ENCODE measurements at regions not wholly inside any gene's neighbourhood (a gene's known extent, or its start where the extent isn't known, plus 50 kb on each side); places are given as distances from the start of the nearest gene placed in this dataset.

- no peaks in the 10 kb centered on the region for H4K20me1 ChIP-seq (ENCODE audit: insufficient read depth, low read length)
- intact Hi-C loops (cut with micrococcal nuclease) = no loop called here
- no peak overlapping the region for H3K4me3 Mint-ChIP-seq
Measured at GRCh38 chr2:136305517-136306192, 187.7 kb upstream of the CXCR4 start.

GRCh38 chr2:136301006-136301405 is 183.1 kb upstream of the CXCR4 start:
- intact Hi-C loops (cut with micrococcal nuclease) = no loop called here
- H3K9me3 Mint-ChIP-seq = no peaks in the 10 kb centered on the region
- Histone ChIP-seq H4K20me1 (ENCODE audit: insufficient read depth, low read length) (no peaks in the 10 kb centered on the region), H3K9ac (ENCODE audit: insufficient read depth, low read length, poor library complexity, severe bottlenecking) (no peak overlapping the region), H3K9me3 (replicated peaks in 1 of 2; ENCODE audit: control insufficient read depth in 1 of 2, insufficient read depth in 1 of 2, low read length in 2 of 2) (no peaks in the 10 kb centered on the region), H3K4me2 (replicated peaks; ENCODE audit: extremely low read depth, low read length, poor library complexity, severe bottlenecking) (no peak overlapping the region), H3K79me2 (ENCODE audit: insufficient read depth, low read length) (no peaks in the 10 kb centered on the region), H3K4me3 (replicated peaks in 1 of 3; ENCODE audit: low read depth in 2 of 3, low read length in 3 of 3) (no peak overlapping the region), H2AFZ (ENCODE audit: insufficient read depth, low read depth, low read length, poor library complexity, severe bottlenecking) (no peak overlapping the region), H3K4me1 (ENCODE audit: control insufficient read depth in 1 of 2, insufficient read depth in 2 of 2, low read length in 2 of 2) (peaks cover 0 to 3% of the 10 kb centered on the region in 2 donors), H3K36me3 (replicated peaks in 1 of 2; ENCODE audit: control insufficient read depth in 1 of 2, insufficient read depth in 2 of 2, low read length in 2 of 2) (no peaks in the 10 kb centered on the region), H3K27ac (ENCODE audit: low read depth in 1 of 2, low read length in 2 of 2) (no peak overlapping the region), H3K27me3 (ENCODE audit: control insufficient read depth in 2 of 2, insufficient read depth in 2 of 2, low read length in 2 of 2) (no peaks in the 10 kb centered on the region)
- H3K36me3 Mint-ChIP-seq = no peaks in the 10 kb centered on the region
- DNase-seq = no peak
- WGBS (ENCODE audit: insufficient coverage) = 99% methylated on average over 8 of the region's 10 CpGs
- no peak overlapping the region for H3K27ac Mint-ChIP-seq
- peaks cover 0 to 2% (median 0%) of the 10 kb centered on the region in 3 donors for H3K27me3 Mint-ChIP-seq (ENCODE audit: low read depth in 3 of 3)
- H3K4me3 Mint-ChIP-seq = no peak overlapping the region
- TF ChIP-seq CTCF (IDR thresholded peaks at IDR 0.05) = no peak
- H3K4me1 Mint-ChIP-seq = peaks cover 9% of the 10 kb centered on the region

More at GRCh38 chr2:136305517-136306192, 187.7 kb upstream of the CXCR4 start:
- no peaks in the 10 kb centered on the region for H3K4me1 ChIP-seq (ENCODE audit: control insufficient read depth in 1 of 2, insufficient read depth in 2 of 2, low read length in 2 of 2)
- no peak overlapping the region for H2AFZ ChIP-seq (ENCODE audit: insufficient read depth, low read depth, low read length, poor library complexity, severe bottlenecking)
- TF ChIP-seq CTCF (IDR thresholded peaks at IDR 0.05) = no peak
- H3K27ac Mint-ChIP-seq = no peak overlapping the region
- H3K27ac ChIP-seq (ENCODE audit: low read depth in 1 of 2, low read length in 2 of 2) = no peak overlapping the region
- no peak overlapping the region for H3K4me3 ChIP-seq (replicated peaks in 1 of 3; ENCODE audit: low read depth in 2 of 3, low read length in 3 of 3)
- H3K9me3 ChIP-seq (replicated peaks in 1 of 2; ENCODE audit: control insufficient read depth in 1 of 2, insufficient read depth in 1 of 2, low read length in 2 of 2) = no peaks in the 10 kb centered on the region
- no peaks in the 10 kb centered on the region for H3K79me2 ChIP-seq (ENCODE audit: insufficient read depth, low read length)
- no peaks in the 10 kb centered on the region for H3K9me3 Mint-ChIP-seq
- 100% methylated on average over 1 of the region's 7 CpGs for WGBS (ENCODE audit: insufficient coverage)
- peaks cover 6% of the 10 kb centered on the region for H3K4me1 Mint-ChIP-seq
- no peaks in the 10 kb centered on the region for H3K36me3 ChIP-seq (replicated peaks in 1 of 2; ENCODE audit: control insufficient read depth in 1 of 2, insufficient read depth in 2 of 2, low read length in 2 of 2)
- H3K36me3 Mint-ChIP-seq = no peaks in the 10 kb centered on the region
- H3K27me3 ChIP-seq (ENCODE audit: control insufficient read depth in 2 of 2, insufficient read depth in 2 of 2, low read length in 2 of 2) = no peaks in the 10 kb centered on the region
- H3K4me2 ChIP-seq (replicated peaks; ENCODE audit: extremely low read depth, low read length, poor library complexity, severe bottlenecking) = no peak overlapping the region
- peaks cover 0 to 2% (median 2%) of the 10 kb centered on the region in 3 donors for H3K27me3 Mint-ChIP-seq (ENCODE audit: low read depth in 3 of 3)
- no peak for DNase-seq
- H3K9ac ChIP-seq (ENCODE audit: insufficient read depth, low read length, poor library complexity, severe bottlenecking) = no peak overlapping the region
